Mesenteric fat pad (tissue), 1 donor: ENCODE measurements at regions not wholly inside any gene's neighbourhood (a gene's known extent, or its start where the extent isn't known, plus 50 kb on each side); places are given as distances from the start of the nearest gene placed in this dataset.
"Not testable (repeated sequence)": the region's sequence is repeated elsewhere in the genome, so short reads cannot be mapped to it uniquely, and the experiment has no call there.

Source experiments
- DNase-seq: peaks from one replicate; pipeline ENCODE4 v3.0.0-alpha.2; 2020; ENCODE audit warnings: low spot score
- donor health status: DM: yes; HTN: yes; CAD: no.

DNA sequence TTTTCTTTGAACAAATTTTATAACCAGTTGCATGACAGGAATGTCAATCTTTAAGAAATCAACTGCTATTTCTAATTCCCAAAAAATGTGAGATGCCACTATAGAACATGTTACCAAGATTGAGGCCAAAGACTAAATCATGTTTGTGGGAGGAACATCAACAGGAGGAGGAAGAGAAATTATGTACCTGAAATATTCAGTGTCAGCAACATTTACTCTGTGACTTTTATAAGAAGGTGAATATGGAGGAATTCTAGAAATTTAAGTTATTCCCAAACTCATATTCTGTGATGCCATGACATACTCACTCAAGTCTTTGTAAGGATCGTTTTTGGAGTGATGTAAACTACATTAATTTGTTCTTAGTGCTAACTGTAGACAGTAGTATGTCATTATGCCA is 408.4 kb downstream of the SH2D4B start:
- DNase-seq: no peak

DNA sequence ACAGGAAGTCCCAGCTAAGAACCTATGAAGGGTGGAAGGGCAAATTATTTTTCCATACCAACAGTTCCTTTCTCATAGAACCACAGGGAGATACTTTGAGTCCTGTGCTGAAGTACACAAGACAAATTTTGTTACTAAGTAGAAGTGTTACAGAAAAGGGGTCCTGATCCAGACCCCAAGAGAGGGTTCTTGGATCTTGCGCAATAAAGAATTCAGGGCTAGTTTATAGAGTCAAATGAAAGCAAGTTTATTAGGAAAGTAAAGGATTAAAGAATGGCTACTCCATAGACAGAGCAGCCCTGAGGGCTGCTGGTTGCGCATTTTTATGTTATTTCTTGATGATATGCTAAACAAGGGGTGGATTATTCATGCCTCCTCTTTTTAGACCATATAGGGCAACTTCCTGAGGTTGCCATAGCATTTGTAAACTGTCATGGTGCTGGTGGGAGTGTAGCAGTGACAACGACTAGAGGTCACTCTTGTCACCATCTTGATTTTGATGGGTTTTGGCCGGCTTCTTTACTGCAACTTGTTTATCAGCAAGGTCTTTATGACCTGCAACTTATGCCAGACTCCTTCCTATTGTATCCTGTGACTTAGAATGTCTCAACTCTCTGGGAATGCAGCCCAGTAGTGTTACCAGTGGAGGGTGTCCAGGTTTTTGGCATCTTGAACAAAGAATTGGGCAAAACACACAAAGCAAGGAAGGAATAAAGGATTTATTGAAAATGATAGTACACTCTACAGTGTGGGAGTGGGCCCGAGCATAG is 409.4 kb downstream of the SH2D4B start:
- DNase-seq: no peak

DNA sequence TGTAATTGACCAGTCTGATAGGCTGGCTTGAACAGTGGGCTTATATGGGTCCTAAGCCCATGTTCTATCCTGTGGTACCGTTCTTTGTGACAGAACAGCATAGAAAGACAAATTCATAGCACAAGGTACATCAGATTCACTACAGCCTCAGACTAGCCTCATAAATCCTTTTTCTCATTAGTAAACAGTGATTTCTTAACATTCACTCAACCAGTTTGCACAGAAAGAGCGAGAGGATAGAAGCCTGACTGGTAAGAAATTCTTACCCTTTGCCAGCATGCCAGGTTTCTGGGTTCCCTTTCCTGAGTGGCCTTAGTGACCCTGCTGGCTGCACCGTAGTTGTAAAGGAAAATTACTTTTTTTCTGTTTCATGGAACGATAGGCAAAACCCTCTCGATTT is 412.1 kb downstream of the SH2D4B start:
- DNase-seq: no peak

DNA sequence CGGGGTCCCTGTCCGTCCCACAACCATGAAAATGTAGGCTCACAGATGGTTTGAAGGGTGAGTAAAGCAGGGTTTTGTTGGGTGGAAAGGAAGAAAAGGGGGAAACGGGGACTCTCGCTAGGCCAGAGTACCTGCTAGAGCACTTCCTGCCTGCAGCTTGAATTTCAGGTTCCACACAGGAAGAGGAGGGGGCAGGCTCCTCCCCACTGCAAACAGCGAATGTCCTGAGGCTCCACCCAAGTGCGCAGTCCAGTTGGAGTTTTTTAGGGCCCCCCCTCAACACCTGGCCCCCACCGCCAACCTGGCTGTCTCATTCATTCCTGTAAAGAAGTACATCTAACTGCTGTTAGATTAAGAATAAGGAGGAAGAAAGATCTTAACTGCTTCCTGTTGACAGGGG is 414.7 kb downstream of the SH2D4B start:
- DNase-seq: no peak

DNA sequence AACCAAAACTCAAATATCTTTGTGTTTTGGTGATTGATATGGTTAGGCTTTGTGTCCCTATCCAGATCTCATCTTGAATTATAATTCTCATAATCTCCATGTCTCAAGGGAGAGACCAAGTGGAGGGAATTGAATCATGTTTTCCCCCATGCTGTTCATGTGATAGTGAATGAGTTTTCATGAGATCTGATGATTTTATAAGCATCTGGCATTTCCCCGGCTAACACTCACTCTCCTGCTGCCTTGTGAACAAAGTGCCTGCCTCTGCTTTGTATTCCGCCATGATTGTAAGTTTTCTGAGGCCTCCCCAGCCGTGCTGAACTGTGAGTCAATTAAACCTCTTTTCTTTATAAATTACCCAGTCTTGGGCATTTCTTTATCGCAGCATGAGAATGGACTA is 419.5 kb downstream of the SH2D4B start:
- no peak for DNase-seq

DNA sequence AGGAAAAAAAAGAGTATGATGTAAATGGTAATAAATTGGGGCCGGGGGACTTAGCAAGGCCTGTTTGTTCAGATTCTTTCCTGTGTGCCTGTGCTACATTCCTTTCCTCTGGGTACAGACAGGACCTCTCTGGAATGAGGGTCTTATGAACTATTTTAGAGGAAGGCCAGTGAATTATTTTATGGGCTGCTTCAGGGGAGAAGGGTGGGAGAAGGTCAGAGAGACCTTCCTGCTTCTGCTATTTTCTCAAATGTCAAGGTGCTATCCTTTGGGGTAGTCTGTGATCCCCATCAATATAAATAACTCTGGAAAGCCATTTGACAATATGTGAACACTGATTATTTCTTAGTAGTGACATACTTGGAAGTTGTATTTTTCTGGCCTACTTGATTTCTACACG is 426.5 kb downstream of the SH2D4B start:
- no peak for DNase-seq

DNA sequence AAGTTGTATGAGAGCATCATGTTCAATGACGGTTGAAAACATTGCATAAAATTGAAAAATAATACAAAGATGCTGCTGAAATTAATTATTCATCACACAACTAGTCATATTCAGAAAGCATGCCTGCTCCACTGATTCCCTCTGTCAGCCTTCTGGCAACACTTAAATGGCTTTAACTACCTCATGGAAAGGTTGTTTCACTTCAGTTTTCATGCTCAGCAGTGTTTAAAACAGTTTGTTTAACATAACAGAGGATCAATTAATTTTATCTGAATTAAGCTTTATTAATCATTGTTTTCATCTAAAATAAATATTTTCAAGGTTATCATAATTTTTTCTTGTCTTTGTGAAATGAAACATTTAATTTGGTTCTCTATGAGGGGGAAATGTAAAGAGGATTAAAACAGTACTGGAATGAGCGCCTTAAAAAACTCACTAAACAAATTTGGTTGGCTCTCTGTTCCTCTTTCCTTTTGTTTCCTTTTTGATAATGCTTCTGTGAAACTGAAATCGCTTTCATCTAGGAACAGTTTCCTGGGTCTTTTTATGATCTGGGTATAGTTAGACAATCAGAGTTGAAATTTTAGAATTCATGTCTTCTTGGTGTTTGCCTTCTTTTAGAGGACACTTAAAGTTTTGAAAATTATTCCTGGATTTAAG is 427.4 kb downstream of the SH2D4B start:
- no peak for DNase-seq

DNA sequence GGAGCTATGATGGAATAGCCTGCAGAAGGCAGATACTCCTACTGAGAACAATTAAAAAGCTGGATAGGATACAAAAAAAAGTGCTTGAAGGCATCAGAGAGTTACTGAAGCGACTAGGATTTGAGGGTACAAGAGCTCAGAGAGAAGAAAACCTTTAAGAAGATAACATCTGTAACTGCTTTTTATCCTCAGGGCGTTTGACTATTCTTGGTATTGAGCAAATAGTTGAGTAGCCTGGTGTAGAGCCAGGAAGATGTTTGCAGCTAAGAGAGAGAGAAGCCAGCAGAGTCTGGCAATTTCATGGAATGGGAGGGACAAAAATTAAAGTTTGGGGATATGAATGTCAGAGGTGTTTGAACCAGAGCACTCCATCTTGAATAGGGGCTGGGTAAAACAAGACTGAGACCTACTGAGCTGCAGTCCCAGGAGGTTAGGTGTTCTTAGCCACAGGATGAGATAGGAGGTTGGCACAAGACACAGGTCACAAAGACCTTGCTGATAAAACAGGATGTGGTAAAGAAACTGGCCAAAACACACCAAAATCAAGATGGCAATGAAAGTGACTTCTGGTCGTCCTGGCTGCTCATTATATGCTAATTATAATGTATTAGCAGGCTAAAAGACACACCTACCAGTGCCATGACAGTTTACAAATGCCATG is 428.8 kb downstream of the SH2D4B start:
- DNase-seq: no peak

DNA sequence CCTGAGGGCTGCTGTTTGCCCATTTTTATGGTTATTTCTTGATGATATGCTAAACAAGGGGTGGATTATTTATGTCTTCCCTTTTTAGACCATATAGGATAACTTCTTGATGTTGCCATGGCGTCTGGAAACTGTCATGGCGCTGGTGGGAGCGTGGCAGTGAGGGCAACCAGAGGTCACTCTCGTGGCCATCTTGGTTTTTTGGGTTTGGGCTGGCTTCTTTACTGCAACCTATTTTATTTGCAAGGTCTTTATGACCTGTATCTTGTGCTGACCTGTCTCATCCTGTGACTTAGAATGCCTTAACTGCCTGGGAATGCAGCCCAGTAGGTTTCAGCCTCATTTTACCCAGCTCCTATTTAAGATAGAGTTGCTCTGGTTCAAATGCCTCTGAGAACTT is 429.7 kb downstream of the SH2D4B start:
- not testable (repeated sequence) for DNase-seq

DNA sequence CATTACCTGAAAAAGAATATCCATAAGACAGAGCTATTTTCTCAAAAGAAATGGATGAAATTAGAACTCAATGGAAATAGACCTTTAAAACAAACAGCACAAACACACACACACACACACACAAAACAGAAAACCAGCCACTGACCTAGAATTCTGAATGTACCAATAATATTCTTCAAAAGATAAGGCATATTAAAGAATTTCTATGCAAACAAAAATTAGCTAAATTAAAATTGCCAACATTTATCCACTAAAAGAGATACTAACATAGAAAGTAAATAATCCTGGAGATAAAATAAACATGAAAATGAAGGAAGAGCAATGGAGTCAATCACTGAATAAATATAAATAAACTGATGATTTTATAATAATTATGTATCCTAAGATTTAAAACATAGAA is 431.2 kb downstream of the SH2D4B start:
- DNase-seq: no peak

DNA sequence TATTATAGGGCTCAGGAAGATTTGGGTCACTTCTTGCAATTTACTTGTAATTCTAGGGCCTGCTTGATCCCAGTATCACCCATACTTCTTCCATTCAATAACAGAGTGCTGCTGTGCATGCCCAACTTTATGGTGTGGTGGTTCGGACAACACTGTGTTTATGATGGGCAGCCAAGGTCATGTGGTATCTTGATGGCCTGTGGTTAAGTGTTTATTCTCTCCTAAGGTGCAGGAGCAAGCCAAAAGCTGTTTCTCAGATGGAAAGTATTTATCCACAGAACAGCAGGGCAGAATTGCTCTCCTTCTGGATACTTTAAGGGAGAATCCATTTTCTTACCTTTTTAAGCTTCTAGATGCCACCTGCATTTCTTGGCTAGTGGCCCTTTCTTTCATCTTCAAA is 433.8 kb downstream of the SH2D4B start:
- no peak for DNase-seq

DNA sequence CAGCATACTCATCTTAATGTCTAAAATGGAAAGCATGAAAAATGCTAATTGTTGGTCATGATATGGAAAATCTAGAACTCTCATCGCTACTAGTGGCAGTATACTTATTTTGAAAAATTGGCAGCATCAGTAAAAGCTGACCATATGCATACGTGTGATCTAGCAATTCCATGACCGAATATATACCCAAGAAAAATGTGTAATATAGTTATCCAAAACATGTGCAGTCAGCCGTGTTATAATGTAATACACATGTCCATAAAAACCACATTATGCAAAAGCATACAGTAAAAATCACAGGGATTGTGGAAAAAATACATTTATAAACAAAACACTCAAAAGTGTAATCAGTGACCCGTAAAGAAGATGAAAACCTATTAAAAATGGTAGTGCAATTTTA is 439.0 kb downstream of the SH2D4B start:
- no peak for DNase-seq

DNA sequence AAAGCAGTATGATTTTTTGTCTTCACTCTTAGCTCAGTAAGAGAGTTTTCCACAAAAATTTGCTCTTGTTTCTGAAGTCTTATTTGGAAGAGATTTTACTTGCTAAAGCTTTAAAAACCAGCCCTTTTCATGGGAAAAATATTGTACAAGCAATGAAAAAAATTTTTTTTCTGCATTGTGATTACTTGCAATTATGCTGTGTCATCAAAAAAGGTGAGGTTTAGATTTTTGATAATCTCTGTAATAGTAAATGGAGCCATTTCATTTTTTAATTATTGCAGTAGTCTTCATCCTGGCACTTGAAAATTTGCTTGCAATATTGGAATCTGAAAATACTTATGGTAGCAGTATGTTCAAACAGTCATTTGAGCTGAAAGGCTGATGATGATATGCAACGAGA is 447.4 kb downstream of the SH2D4B start:
- no peak for DNase-seq

DNA sequence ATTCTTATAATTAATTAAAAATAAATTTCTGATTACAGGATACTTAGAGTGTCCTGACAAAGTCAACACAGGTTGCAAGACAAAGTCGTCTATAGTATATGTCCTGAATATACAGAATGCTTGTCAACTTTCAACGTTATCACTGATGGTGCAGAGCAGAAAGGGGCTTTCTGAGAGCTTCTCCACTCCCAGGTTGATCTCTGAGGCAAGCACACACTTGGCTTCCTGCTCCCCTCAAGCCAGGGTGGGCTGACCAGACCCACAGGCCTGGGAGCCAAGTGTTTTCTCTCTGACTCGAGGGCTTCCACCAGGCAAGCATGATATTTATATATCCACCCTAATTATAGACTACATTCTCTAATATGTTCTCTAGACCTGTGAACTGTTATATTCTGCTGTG is 448.9 kb downstream of the SH2D4B start:
- DNase-seq: no peak

DNA sequence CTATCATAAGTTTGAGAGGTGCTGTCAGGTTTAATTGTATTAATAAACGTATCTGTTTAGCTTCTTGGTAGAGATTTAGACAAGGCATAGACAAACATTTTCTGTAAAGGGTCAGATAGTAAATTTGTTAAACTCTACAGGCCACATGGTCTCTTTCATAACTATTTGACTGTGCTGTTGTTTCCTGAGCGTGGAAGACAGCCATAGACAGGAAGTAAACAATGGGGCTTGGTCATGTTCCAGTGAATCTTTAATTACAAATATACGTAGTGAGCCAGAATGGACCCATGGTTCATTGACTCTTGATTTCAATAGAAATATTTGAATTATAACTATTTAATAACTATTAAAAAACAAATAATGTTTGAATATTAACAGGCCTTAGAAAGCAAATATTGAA is 451.1 kb downstream of the SH2D4B start:
- DNase-seq: no peak

DNA sequence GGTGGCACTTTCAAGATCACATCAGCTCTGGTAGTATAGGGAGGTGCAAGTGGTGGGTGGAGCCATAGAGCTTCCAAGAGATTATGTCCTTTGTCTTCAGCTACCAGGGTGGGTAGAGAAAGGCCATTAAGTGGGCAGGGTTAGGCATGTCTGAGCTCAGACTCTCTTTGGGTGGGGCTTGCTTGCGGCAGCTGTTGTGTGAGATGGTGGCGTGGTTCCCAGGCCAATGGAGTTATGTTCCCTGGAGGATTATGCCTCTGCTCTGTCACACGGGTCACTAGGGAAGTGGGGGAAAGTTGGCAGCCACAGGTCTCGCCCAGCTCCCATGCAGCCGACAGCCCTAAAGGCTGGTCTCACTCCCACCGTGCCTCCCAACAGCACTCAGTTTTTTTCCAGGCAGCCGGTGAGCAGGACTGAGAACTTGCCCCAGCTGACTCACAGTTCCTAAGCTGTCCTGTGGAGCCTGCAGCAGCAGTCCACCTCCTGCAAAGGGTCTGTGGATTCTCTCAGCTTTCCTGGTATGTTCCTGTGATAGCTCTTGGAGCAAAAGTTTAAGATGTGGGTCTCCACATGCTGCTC is 459.0 kb downstream of the SH2D4B start:
- DNase-seq: no peak

DNA sequence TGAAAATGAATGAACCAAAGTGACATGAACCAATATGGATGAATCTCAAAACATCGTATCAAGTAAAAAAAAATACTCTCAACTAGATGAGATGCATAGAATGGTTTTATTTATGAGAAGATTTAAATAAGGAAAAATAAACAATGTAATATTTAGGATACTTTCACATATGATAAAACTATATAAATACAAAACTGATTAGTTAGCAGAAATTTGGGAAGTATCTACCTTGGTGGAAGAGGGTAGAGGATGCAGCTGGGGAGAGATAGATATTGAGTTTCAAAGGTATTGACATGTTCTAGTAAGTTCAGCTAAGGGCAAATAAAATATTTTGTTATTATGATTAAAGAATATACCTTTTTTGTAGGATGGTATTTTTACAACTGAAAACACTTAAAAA is 463.1 kb downstream of the SH2D4B start:
- no peak for DNase-seq

DNA sequence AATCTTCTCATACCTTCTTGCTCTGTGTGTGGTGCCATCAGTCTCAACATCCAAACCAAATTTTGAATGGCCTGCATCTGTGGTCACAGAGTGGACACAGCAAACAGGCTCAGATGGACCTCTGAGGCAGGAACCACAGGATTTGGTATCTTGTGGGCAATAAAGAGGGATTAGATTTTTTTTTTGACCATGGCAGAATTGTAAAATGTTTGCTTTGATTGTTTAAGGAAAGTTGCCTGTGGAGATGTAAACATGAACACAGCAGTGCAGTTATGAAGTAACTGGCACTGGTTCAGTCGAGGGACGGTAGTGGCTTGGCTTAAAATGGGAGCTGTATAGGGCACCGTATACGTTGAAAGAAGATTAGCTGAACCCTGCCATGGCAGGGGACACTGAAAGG is 464.7 kb downstream of the SH2D4B start:
- DNase-seq: no peak

DNA sequence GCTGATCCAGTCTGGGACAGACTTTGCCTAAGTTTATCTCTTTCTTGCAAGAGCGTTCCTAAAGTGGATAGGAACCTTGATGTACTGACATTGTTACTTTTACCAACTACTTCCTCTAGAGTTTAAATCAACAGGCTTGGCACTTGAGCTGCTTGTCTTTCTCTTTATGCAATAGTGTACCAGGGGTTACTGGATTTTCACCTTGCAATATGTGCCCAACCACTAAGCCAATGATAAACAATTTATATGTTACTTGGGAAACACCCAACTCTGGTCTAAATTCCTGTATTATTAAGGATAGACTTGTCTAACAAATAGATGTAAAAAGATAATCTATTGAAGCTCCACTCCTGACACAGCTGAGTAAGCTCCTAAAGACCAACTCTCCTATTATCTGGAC is 470.2 kb downstream of the SH2D4B start:
- no peak for DNase-seq

DNA sequence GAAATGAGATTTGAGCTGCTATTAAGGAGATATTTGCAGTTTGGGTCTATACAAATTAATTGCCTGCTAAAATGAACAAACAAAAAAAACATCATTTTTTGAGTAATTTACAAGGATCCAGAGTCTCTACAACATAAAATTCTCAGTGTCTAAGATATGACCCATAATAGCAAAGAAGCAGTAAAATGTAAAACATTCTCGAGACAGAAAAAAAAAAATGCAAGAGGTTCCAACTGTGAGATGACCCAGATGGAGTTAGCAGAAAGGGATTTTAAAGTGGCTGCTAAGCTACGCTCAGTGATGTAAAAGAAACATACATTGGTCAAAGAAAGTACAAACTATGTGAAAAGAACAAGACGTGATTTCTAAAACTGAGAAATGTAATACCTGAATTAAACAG is 471.0 kb downstream of the SH2D4B start:
- DNase-seq: no peak

DNA sequence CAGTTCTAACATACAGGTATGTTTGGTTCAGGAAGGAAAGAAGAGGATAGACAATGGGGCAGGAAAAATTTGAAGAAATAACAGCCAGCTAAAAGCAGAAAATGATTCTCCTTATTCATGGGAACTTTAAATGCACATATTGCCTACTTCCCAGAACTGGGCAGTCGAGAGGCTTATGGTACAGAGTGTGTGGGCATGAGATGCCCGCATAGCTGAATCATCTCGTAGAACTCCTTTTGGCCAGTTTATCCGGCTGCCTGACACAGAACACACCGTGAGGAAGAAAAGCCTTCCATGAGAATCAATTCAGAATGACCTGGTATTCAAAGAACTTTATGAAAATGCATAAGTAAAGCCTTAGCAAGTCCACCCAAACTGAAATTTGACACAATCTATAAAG is 471.6 kb downstream of the SH2D4B start:
- no peak for DNase-seq

DNA sequence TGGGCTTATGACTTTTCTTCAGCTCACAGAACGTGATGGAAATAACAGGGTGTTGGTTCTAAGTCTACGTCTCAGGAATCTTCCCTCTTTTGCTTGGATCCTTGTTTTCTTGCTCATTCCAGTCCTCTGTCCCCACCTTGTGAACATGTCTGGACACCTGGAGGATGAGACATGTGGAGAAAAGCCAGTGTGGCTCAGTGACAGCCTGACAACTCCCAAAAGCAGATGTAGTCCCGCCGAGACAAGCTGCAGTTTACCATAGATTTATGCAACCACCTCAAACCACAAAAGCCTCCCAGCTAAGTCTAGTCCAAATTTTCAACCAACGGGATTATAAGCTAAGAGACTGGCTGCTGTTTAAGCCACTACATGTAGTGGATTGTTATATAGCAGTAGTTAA is 476.1 kb downstream of the SH2D4B start:
- DNase-seq: no peak
